ENCODE measurements at regions not wholly inside any gene's neighbourhood (a gene's known extent, or its start where the extent isn't known, plus 50 kb on each side); places are given as distances from the start of the nearest gene placed in this dataset.
"Not testable (repeated sequence)": the region's sequence is repeated elsewhere in the genome, so short reads cannot be mapped to it uniquely, and the experiment has no call there.

- no peak for DNase-seq (ENCODE audit: extremely low read depth in 1 of 2, low read depth in 1 of 2)
These were observed 139.8 kb upstream of the UBE2E3 start for GRCh38 chr2:180840641-180841040.

GRCh38 chr2:180829836-180830235 lies 150.6 kb upstream of the UBE2E3 start:
- DNase-seq (ENCODE audit: extremely low read depth in 1 of 2, low read depth in 1 of 2): no peak

GRCh38 chr2:180829261-180829660 lies 151.1 kb upstream of the UBE2E3 start:
- DNase-seq (ENCODE audit: extremely low read depth in 1 of 2, low read depth in 1 of 2): no peak

GRCh38 chr2:180828756-180829155 lies 151.6 kb upstream of the UBE2E3 start:
- no peak for DNase-seq (ENCODE audit: extremely low read depth in 1 of 2, low read depth in 1 of 2)

- no peak for DNase-seq (ENCODE audit: extremely low read depth in 1 of 2, low read depth in 1 of 2)
These were observed 156.8 kb upstream of the UBE2E3 start for GRCh38 chr2:180823546-180824141.

GRCh38 chr2:180819106-180819505 lies 161.3 kb upstream of the UBE2E3 start:
- no peak for DNase-seq (ENCODE audit: extremely low read depth in 1 of 2, low read depth in 1 of 2)

GRCh38 chr2:180818700-180819099 lies 161.7 kb upstream of the UBE2E3 start:
- DNase-seq (ENCODE audit: extremely low read depth in 1 of 2, low read depth in 1 of 2): not testable (repeated sequence)

GRCh38 chr2:180799141-180799540 lies 181.3 kb upstream of the UBE2E3 start:
- no peak for DNase-seq (ENCODE audit: extremely low read depth in 1 of 2, low read depth in 1 of 2)

GRCh38 chr2:180790891-180791290 lies 189.5 kb upstream of the UBE2E3 start:
- no peak for DNase-seq (ENCODE audit: extremely low read depth in 1 of 2, low read depth in 1 of 2)

- no peak for DNase-seq (ENCODE audit: extremely low read depth in 1 of 2, low read depth in 1 of 2)
These were observed 193.1 kb upstream of the UBE2E3 start for GRCh38 chr2:180787330-180787729.

- no peak for DNase-seq (ENCODE audit: extremely low read depth in 1 of 2, low read depth in 1 of 2)
These were observed 199.1 kb upstream of the UBE2E3 start for GRCh38 chr2:180781276-180781675.

- DNase-seq (ENCODE audit: extremely low read depth in 1 of 2, low read depth in 1 of 2): no peak
These were observed 202.1 kb upstream of the UBE2E3 start for GRCh38 chr2:180778291-180778690.

- DNase-seq (ENCODE audit: extremely low read depth in 1 of 2, low read depth in 1 of 2): no peak
These were observed 203.5 kb upstream of the UBE2E3 start for GRCh38 chr2:180776921-180777320.

- DNase-seq (ENCODE audit: extremely low read depth in 1 of 2, low read depth in 1 of 2): no peak
These were observed 204.7 kb upstream of the UBE2E3 start for GRCh38 chr2:180775711-180776110.

GRCh38 chr2:180765316-180765715 lies 215.1 kb upstream of the UBE2E3 start:
- DNase-seq (ENCODE audit: extremely low read depth in 1 of 2, low read depth in 1 of 2): not testable (repeated sequence)

GRCh38 chr2:180763263-180763989 lies 217.0 kb upstream of the UBE2E3 start:
- no peak for DNase-seq (ENCODE audit: extremely low read depth in 1 of 2, low read depth in 1 of 2)

GRCh38 chr2:180761224-180761623 lies 219.2 kb upstream of the UBE2E3 start:
- no peak for DNase-seq (ENCODE audit: extremely low read depth in 1 of 2, low read depth in 1 of 2)

GRCh38 chr2:180759631-180760030 lies 220.8 kb upstream of the UBE2E3 start:
- no peak for DNase-seq (ENCODE audit: extremely low read depth in 1 of 2, low read depth in 1 of 2)

- no peak for DNase-seq (ENCODE audit: extremely low read depth in 1 of 2, low read depth in 1 of 2)
These were observed 226.3 kb upstream of the UBE2E3 start for GRCh38 chr2:180753809-180754761.

- no peak for DNase-seq (ENCODE audit: extremely low read depth in 1 of 2, low read depth in 1 of 2)
These were observed 229.0 kb upstream of the UBE2E3 start for GRCh38 chr2:180751306-180751920.

- DNase-seq (ENCODE audit: extremely low read depth in 1 of 2, low read depth in 1 of 2): no peak
These were observed 232.7 kb upstream of the UBE2E3 start for GRCh38 chr2:180747728-180748127.
